DMS53 (cell line): ENCODE measurements at regions not wholly inside any gene's neighbourhood (a gene's known extent, or its start where the extent isn't known, plus 50 kb on each side); places are given as distances from the start of the nearest gene placed in this dataset.

Source experiments
- DNase-seq: peaks from one replicate; lab custom pipeline; 2025; lab: John Stamatoyannopoulos, UW

- no peak for DNase-seq
Measured at GRCh38 chrX:16222151-16222550, 54.9 kb downstream of the MAGEB17 start.

- DNase-seq: no peak
Measured at GRCh38 chrX:16223385-16223784, 56.1 kb downstream of the MAGEB17 start.

GRCh38 chrX:16239211-16239610, 71.9 kb downstream of the MAGEB17 start:
- DNase-seq: no peak

- no peak for DNase-seq
Measured at GRCh38 chrX:16240231-16240905, 73.1 kb downstream of the MAGEB17 start.

- DNase-seq: no peak
Measured at GRCh38 chrX:16240968-16241367, 73.7 kb downstream of the MAGEB17 start.

GRCh38 chrX:16250296-16250695, 83.0 kb downstream of the MAGEB17 start:
- no peak for DNase-seq

- no peak for DNase-seq
Measured at GRCh38 chrX:16251782-16252181, 84.5 kb downstream of the MAGEB17 start.

- no peak for DNase-seq
Measured at GRCh38 chrX:16258882-16259281, 91.6 kb downstream of the MAGEB17 start.

GRCh38 chrX:16267431-16267830, 100.2 kb downstream of the MAGEB17 start:
- DNase-seq: no peak

GRCh38 chrX:16268206-16268605, 100.9 kb downstream of the MAGEB17 start:
- no peak for DNase-seq

GRCh38 chrX:16278927-16279326, 111.6 kb downstream of the MAGEB17 start:
- DNase-seq: peak; percentile 75

GRCh38 chrX:16282209-16282608, 114.9 kb downstream of the MAGEB17 start:
- no peak for DNase-seq

GRCh38 chrX:16284842-16285241, 117.6 kb downstream of the MAGEB17 start:
- DNase-seq: no peak

GRCh38 chrX:16290997-16291396, 123.7 kb downstream of the MAGEB17 start:
- DNase-seq: no peak

- DNase-seq: no peak
Measured at GRCh38 chrX:16300831-16301230, 133.6 kb downstream of the MAGEB17 start.

- DNase-seq: no peak
Measured at GRCh38 chrX:16304751-16305150, 137.5 kb downstream of the MAGEB17 start.

- peak; percentile 4 for DNase-seq
Measured at GRCh38 chrX:16305187-16305586, 137.9 kb downstream of the MAGEB17 start.

- no peak for DNase-seq
Measured at GRCh38 chrX:16307950-16308349, 140.7 kb downstream of the MAGEB17 start.

GRCh38 chrX:16308773-16309172, 141.5 kb downstream of the MAGEB17 start:
- DNase-seq: no peak

GRCh38 chrX:16310326-16310725, 143.0 kb downstream of the MAGEB17 start:
- DNase-seq: peak; percentile 25

- DNase-seq: no peak
Measured at GRCh38 chrX:16311671-16312070, 144.4 kb downstream of the MAGEB17 start.

GRCh38 chrX:16312761-16313623, 145.7 kb downstream of the MAGEB17 start:
- DNase-seq: no peak

- no peak for DNase-seq
Measured at GRCh38 chrX:16316331-16316730, 149.1 kb downstream of the MAGEB17 start.
